ENCODE measurements at regions not wholly inside any gene's neighbourhood (a gene's known extent, or its start where the extent isn't known, plus 50 kb on each side); places are given as distances from the start of the nearest gene placed in this dataset.
"Not testable (repeated sequence)": the region's sequence is repeated elsewhere in the genome, so short reads cannot be mapped to it uniquely, and the experiment has no call there.

DNA sequence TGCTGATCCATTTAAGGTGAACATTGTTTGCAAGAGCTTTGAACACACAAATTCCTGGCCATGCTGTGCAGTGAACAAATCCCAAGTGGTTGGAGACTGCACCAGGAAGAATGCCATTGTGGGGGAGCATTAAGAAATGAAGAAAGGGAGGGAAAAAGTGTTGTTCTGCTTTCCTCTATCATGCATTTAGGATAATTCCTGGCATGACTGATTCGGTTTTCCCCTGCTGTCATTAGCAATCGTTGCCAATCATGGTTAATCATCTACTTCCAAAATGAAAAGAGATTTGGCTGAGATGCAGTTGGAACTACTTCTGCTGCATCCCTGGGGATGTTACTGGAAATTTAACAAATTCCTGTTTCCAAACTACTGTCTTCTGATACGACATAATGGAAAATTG is 73.7 kb upstream of the ZPLD1 start:
- no peak overlapping the region for H3K27ac ChIP-seq (ENCODE audit: low read depth, low read length, poor library complexity, severe bottlenecking)
- CTCF ChIA-PET (ENCODE audit: unreplicated experiment), result interaction anchor here (0.6 kb wide), 1 partner anchor 40 kb away, joined by 3 read pairs; no protein-coding TSS in a partner anchor
- TF ChIP-seq EZH2phosphoT487 (IDR thresholded peaks at IDR 0.05; ENCODE audit: borderline replicate concordance, low read depth, low read length) (no peak), CTCF (conservative IDR thresholded peaks at IDR 0.05; ENCODE audit: low read length) (no peak)
- H3K36me3 ChIP-seq (ENCODE audit: insufficient read depth, low read length), result no peaks in the 10 kb centered on the region
- no peak overlapping the region for H2AFZ ChIP-seq (ENCODE audit: low read length)
- H3K9me2 ChIP-seq (ENCODE audit: insufficient read depth, low read length), result no peaks in the 10 kb centered on the region
- no TSS peak for BruUV-seq (replicated peaks)
- intact Hi-C loops (cut with micrococcal nuclease; ENCODE audit: unreplicated experiment), result no loop called here
- no peak overlapping the region for H3K4me2 ChIP-seq (ENCODE audit: low read length)
- H3K9me3 ChIP-seq (ENCODE audit: low read length), result no peaks in the 10 kb centered on the region
- DNase-seq (ENCODE audit: low spot score), result no peak
- no peaks in the 10 kb centered on the region for H4K20me1 ChIP-seq (ENCODE audit: insufficient read depth, low read length)
- H3K4me3 ChIP-seq (ENCODE audit: low read depth, low read length, poor library complexity, severe bottlenecking), result no peak overlapping the region
- H3K79me2 ChIP-seq (ENCODE audit: insufficient read depth, low read depth, low read length), result no peaks in the 10 kb centered on the region
- no peaks in the 10 kb centered on the region for H3K4me1 ChIP-seq (ENCODE audit: insufficient read depth, low read length, poor library complexity, severe bottlenecking)
- POLR2A ChIA-PET, result interaction anchor here (1.0 to 1.8 kb wide), 2 partner anchors 9 to 54 kb away, joined by 3 read pairs; no protein-coding TSS in a partner anchor

- DNase-seq (ENCODE audit: low spot score); H3K27ac ChIP-seq (ENCODE audit: low read depth, low read length, poor library complexity, severe bottlenecking); H3K4me1 ChIP-seq (ENCODE audit: insufficient read depth, low read length, poor library complexity, severe bottlenecking); H3K79me2 ChIP-seq (ENCODE audit: insufficient read depth, low read depth, low read length); BruUV-seq (replicated peaks); H3K4me3 ChIP-seq (ENCODE audit: low read depth, low read length, poor library complexity, severe bottlenecking); H2AFZ ChIP-seq (ENCODE audit: low read length); intact Hi-C loops (cut with micrococcal nuclease; ENCODE audit: unreplicated experiment); H3K9me3 ChIP-seq (ENCODE audit: low read length); POLR2A ChIA-PET; H3K4me2 ChIP-seq (ENCODE audit: low read length); H3K36me3 ChIP-seq (ENCODE audit: insufficient read depth, low read length); CTCF ChIA-PET (ENCODE audit: unreplicated experiment); H3K9me2 ChIP-seq (ENCODE audit: insufficient read depth, low read length); H4K20me1 ChIP-seq (ENCODE audit: insufficient read depth, low read length): not testable (repeated sequence)
Observed at GRCh38 chr3:102366116-102366515, 68.7 kb upstream of the ZPLD1 start.

GRCh38 chr3:102374863-102375634 is 59.8 kb upstream of the ZPLD1 start:
- intact Hi-C loops (cut with micrococcal nuclease; ENCODE audit: unreplicated experiment), result no loop called here
- H3K27ac ChIP-seq (ENCODE audit: low read depth, low read length, poor library complexity, severe bottlenecking), result no peak overlapping the region
- no peak overlapping the region for H2AFZ ChIP-seq (ENCODE audit: low read length)
- no peaks in the 10 kb centered on the region for H3K4me1 ChIP-seq (ENCODE audit: insufficient read depth, low read length, poor library complexity, severe bottlenecking)
- DNase-seq (ENCODE audit: low spot score), result peak; percentile 11
- no peaks in the 10 kb centered on the region for H3K9me2 ChIP-seq (ENCODE audit: insufficient read depth, low read length)
- no peak for TF ChIP-seq CTCF (conservative IDR thresholded peaks at IDR 0.05; ENCODE audit: low read length)
- no peak for TF ChIP-seq EZH2phosphoT487 (IDR thresholded peaks at IDR 0.05; ENCODE audit: borderline replicate concordance, low read depth, low read length)
- H3K9me3 ChIP-seq (ENCODE audit: low read length), result no peaks in the 10 kb centered on the region
- CTCF ChIA-PET (ENCODE audit: unreplicated experiment), result no interaction called here
- no peaks in the 10 kb centered on the region for H3K79me2 ChIP-seq (ENCODE audit: insufficient read depth, low read depth, low read length)
- no peak overlapping the region for H3K4me2 ChIP-seq (ENCODE audit: low read length)
- BruUV-seq (replicated peaks), result no TSS peak
- no peaks in the 10 kb centered on the region for H3K36me3 ChIP-seq (ENCODE audit: insufficient read depth, low read length)
- POLR2A ChIA-PET, result interaction anchor here (0.9 to 1.3 kb wide), 4 partner anchors 8 to 40 kb away, joined by 3 to 4 read pairs (median 3); no protein-coding TSS in a partner anchor
- H4K20me1 ChIP-seq (ENCODE audit: insufficient read depth, low read length), result no peaks in the 10 kb centered on the region
- H3K4me3 ChIP-seq (ENCODE audit: low read depth, low read length, poor library complexity, severe bottlenecking), result no peak overlapping the region
